NOMO-1 (cell line): ENCODE measurements at regions not wholly inside any gene's neighbourhood (a gene's known extent, or its start where the extent isn't known, plus 50 kb on each side); places are given as distances from the start of the nearest gene placed in this dataset.

Experiments
- DNase-seq, 2 experiments: peaks; one replicate each; lab custom pipeline; 2025; ENCODE audit not compliant: unreplicated experiment in 2 of 2; lab: John Stamatoyannopoulos, UW

DNA sequence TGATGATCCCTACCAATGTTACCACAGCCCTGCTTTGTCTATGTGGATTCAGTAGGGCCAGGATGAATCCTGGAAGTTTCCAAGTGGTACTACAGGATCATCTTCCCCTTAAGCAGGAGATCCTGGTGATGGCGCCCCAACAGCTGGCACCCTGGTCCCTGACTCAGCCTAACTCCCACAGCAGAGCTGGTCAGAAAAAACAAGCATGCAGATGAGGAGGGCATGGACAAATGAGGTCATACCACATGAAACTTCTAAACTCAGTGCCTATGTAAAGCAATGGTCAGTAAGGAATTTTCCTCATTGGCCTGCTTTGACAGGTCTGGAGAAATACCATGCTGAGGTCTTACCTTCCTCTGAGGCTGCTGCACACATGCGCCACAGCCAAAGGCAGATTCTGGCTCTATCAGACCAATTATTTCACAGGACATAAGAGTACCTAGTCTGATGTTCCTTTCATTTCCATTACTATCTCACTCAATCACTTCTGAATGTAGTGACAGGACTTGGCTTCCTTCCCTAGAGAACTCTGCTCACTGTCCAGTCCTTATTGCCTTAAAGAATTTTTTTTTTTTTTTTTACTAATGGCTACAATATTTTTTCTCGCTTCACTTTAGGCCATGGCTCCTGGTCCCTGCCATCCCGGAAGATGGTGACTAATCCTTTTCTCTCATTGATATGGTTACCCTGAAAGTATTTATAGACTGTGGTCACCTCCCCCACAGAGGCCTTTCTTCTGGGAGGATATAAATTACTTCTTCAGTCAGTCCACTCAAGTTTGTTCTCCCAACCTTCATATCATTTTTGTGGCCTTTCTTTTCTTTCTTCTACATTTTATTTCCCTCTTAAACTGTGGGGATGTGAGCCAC lies 525.2 kb upstream of the PSMD7 start:
- DNase-seq: no peak

DNA sequence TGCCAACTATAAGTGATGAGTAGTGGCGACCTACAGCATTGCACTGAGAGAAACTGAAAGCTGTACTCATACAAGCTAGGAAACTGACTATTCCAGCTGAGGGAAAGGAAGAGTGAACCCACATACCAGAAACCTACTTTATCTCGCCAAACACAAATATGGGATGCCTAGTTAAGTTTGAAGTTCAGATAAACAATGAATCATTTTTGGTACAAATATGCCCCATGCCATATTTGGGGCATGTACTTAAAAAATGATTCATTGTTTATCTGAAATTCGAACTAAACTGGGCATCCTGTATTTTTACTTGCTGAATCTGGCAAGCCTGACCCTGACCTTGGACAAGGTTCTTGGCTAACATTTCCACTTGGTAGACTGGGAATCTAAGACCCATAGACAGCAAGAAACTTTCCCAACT lies 527.8 kb upstream of the PSMD7 start:
- no peak for DNase-seq

- no peak for DNase-seq
These were observed 532.3 kb upstream of the PSMD7 start for GRCh38 chr16:73764321-73764720.

DNA sequence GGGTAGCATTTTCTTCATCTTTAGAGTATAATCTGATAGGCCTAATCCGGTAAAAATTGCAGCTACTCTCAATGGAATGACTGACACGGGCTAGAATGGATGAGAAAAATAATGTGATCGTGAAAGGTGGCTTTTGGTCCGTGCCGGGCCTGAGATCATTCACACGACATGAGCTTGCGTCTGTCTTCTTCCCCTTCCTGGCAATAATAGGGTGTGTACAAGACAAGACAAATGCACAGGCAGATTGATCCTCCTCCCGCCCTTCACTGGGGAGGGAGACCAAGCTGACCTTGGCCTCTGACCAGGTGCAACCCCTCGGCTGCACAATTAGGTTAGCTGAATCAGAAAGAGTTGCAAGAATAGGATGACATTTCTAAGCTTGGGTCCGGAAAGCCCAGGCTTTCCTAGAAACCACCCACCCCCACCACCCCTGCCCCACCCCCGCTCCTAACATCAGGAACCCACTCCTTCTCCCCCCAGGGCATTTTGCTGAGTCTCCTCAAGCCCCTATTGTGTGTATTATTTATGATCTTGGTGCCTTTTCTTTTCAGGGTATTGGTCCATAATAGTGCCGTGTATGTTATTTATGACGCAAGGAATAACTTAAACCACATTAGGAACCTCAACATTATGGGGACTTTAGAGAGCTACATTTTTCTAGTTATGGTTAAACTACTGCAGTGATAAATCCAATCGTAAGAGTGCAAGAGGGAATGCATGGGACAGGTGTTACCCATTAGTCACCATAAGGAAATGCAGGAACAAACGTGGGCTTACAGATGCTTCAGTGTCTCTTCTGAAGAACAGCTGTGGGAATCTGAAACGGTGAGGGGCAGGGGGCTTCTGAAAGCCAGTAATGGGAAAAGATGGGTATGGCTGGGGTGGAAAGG lies 540.1 kb upstream of the PSMD7 start:
- DNase-seq: no peak

- DNase-seq: no peak
These were observed 542.7 kb upstream of the PSMD7 start for GRCh38 chr16:73753931-73754330.

DNA sequence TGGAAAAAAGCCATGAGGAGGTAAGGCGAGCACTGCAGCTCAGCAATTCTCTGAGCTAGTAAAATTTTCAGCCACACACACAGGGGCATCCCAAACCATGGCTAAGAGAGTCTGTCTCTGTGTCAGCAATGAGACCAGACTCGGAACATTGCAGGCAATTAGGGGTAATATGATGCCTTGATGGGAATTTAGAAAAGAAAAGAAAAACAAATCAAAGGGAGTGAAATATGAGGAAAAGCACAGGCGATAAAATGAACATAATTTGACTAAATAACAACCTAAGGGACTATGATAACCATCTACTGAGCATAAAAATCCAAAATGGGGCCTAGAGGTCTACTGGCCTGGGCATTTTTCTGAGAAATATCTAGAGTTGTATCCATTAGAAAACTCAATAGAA lies 546.0 kb upstream of the PSMD7 start:
- DNase-seq: no peak

- DNase-seq: no peak
These were observed 549.3 kb upstream of the PSMD7 start for GRCh38 chr16:73747328-73747727.

DNA sequence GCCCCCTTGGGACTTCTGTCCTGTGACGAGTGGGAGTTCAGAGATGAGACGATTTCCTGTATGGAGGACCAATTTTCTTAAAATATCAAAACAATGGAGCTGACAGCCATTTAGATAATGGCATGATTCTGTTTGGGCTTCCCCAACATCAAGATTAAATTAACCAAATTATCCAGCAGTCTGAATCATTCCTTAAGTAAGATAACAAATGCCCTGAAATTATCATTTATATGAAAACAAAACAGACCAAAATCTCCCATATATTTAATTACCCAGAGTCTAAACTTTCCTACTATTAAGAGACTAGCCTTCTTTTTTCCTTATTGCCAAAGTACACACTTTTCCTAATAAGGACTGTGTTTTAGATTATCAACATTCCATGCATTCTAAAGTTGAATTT lies 550.1 kb upstream of the PSMD7 start:
- DNase-seq: no peak

DNA sequence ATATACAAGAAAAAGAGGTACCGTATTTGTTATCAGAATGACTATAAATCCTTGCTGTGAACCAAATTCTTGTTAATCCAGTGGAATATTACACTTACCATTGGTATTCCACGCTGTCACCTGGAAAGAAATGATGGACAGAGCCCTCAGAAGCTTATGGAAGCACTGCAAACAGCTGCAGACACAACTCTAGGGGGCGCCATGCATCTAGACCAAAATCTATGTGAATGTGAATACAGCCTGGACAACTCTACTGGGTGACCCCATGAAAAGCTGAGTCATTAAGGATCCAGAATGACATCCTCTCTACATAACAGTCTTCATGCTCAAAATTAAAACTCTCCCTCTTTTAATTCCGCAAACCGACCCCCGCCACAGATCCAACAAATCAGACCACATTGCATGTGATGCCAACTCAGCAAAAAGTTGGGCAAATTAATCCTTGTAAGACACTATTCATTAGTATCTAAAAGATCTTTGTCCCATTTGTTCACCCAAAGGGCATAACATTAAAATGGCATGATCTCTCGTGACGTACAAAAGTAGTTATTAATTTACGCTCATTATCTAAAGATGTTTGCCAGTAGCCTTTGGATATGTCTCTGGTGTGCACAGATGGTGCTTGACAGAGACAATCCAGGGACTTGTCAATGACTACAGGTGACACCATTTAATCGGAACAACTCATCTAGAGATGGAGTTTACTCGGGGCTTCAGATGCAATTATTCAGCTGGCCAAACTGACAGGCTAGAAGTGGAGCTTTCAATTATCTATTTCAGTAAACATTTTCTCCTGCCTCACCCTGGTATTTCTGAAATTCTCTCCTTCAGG lies 552.7 kb upstream of the PSMD7 start:
- DNase-seq: no peak

GRCh38 chr16:73739049-73739769 lies 557.4 kb upstream of the PSMD7 start:
- no peak for DNase-seq

GRCh38 chr16:73738266-73738665 lies 558.3 kb upstream of the PSMD7 start:
- no peak for DNase-seq

- DNase-seq: no peak
These were observed 559.0 kb upstream of the PSMD7 start for GRCh38 chr16:73737637-73738036.

- DNase-seq: no peak
These were observed 560.7 kb upstream of the PSMD7 start for GRCh38 chr16:73735954-73736353.

DNA sequence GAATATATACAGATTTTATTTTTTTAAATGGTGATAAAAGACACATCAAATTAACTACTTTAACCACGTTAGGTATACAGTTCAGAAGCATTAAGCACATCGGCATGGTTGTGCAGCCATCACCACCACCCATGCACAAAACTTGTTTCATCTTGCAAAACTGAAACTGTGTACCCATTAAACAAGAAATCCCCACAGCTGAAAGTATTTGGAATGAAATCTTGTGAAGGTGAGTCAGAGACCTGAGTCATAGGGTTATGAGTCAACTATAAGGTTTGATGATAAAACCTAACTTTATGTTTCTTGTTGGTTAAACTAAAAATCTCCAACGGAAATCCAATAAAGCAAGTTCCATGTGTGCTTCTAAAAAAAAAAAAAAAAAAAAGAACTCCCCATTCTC lies 561.6 kb upstream of the PSMD7 start:
- no peak for DNase-seq

DNA sequence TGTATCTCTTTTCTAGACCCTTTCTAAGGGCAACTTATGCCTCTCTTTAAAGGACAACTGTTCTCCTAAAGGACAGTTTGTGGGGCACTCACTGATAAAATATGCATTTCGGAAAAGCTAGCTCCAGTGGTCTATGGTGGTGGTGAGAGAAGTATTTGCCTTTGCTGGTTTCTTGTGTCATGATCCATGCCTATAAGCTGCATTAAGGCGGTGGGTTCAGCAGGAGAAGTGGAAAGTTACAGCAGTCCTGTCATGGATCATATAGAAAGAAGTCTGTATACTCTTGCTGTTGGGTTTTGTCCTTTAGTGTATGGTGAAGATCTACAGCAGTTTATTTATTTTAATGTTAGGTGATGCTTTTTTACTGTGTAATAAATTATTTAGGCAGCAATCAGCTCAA lies 563.9 kb upstream of the PSMD7 start:
- DNase-seq: no peak

DNA sequence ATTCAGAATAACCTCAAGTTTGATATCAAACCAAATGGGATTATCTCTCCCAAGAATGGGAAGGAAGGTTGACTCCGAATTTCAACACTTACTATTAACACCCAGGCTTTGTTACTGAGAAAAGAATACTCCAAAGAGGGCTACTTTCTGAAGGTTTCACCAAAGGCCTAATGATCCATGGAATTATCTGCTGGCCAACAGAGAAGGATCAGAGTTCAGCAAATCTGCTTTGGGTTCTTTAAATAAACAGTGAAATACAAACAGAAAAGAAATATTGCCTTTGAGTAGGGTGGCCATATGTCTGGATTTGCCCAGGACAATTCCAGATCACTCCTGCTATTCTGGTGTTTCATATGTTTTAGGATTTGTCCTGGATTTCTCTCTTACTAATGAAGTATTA lies 564.5 kb upstream of the PSMD7 start:
- DNase-seq: no peak

DNA sequence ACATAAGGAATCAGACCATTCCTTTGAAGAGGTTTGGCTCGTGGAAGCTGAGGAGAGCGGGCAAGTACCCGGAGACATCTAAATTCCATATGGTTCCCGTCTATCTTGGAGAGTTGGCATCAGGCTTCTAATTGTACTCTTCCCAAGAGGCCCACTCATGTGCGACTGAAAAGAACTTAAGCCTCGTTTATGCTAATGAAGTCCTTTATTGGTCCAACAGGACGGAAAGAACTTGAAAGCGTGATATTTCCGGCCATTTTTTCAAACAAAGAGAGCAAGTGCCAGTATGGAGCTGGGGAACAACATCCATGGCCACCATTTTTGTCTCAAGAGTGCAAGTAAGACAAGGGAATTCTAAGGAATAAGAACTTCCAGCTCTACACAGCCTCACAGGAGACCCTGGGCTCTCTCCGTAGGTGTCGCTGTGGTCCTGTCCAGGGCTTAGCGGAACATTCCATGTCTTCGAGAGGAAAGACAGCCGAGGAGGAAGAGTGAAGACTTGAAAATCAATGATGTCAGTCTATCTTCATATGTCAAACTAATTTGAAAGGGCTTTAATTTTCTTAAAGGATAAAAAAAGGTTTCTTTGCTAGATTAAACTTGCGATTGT lies 566.0 kb upstream of the PSMD7 start:
- no peak for DNase-seq

DNA sequence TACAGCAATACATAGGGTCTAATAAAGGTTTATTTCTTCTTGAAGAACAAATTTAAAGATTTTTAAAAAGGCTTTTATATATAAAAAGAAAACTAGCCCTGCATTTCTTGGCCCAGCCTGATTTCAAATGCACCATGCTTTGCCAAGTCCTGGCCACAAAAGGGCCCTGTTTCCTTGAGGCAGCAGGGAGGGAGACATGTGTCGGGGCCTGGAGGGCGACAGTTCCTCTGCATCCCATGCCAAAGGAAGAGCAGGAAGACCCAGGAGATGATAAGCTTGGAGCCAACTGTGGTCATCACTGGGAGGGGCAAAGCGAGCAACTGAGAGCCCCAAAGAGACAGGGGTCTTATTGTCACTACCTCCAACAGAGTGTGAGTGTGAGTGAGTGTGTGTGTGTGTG lies 571.5 kb upstream of the PSMD7 start:
- no peak for DNase-seq

- DNase-seq: no peak
These were observed 572.1 kb upstream of the PSMD7 start for GRCh38 chr16:73724503-73724902.
